ENCODE measurements at regions not wholly inside any gene's neighbourhood (a gene's known extent, or its start where the extent isn't known, plus 50 kb on each side); places are given as distances from the start of the nearest gene placed in this dataset.

DNA sequence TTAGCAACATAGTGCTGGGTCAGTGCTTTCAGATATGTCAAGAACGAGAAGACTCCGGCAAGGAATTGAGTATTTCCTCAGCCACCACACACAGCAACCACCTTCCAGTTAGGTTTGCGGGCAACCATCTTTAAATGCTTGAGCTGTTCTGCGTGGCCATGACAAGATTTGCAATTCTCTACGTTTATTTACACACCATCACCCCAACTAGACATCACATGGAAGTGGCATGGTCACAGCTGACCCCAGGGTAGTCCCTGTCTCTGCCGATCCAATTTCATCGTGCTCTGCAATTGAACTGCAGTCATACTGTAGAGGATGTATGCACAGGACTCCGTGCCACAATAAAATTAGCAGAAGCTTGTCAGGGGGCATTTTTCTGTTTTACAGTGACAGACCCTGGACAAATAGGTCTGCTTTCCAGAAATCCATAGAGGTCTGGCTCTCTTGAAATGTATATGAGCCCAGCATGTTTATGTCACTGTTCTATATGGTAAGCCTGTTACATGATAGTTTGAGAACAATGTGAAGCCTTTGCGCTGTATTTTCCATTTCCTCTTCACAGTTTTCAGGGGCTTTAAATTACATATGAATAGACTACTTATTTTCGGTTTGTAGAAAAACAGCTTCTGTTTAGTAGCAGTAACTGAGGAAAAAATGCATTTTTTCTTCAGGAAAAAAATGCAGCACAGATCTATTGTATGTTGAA, 605.2 kb downstream of the NR4A2 start:
- Histone ChIP-seq H3K4me3 (ENCODE audit: low read length in 2 of 2) (no peak overlapping the region), H2AFZ (ENCODE audit: low read length) (peak overlapping the region; percentile 47), H3K27me3 (ENCODE audit: control insufficient read depth in 3 of 3, insufficient read depth in 3 of 3, low read depth in 1 of 3, low read length in 3 of 3) (no peaks in the 10 kb centered on the region), H3K4me1 (ENCODE audit: control insufficient read depth in 2 of 2, insufficient read depth in 1 of 2, low read depth in 1 of 2, low read length in 2 of 2) (no peaks in the 10 kb centered on the region), H3K9me3 (replicated peaks in 1 of 2; ENCODE audit: control insufficient read depth in 2 of 2, insufficient read depth in 1 of 2, low read depth in 1 of 2, low read length in 2 of 2) (no peaks in the 10 kb centered on the region), H2BK15ac (ENCODE audit: low read length) (no peak overlapping the region), H3K9ac (ENCODE audit: low read depth, low read length, poor library complexity) (no peak overlapping the region), H3K23ac (ENCODE audit: low read depth, low read length, poor library complexity) (no peak overlapping the region), H2BK120ac (ENCODE audit: low read depth, low read length) (no peak overlapping the region), H3K4ac (ENCODE audit: low read length) (no peak overlapping the region), H4K8ac (ENCODE audit: low read depth, low read length) (no peak overlapping the region), H3K79me1 (ENCODE audit: low read depth, low read length) (no peaks in the 10 kb centered on the region), H3K4me2 (ENCODE audit: insufficient read depth, low read length, poor library complexity, severe bottlenecking) (no peak overlapping the region), H3K36me3 (replicated peaks in 1 of 2; ENCODE audit: control insufficient read depth in 2 of 2, insufficient read depth in 2 of 2, low read length in 2 of 2) (no peaks in the 10 kb centered on the region), H2BK5ac (ENCODE audit: low read length) (no peak overlapping the region), H3K27ac (replicated peaks; ENCODE audit: low read length) (no peak overlapping the region), H2AK5ac (ENCODE audit: low read depth, low read length) (no peak overlapping the region), H3K14ac (ENCODE audit: low read length) (no peak overlapping the region), H4K91ac (ENCODE audit: low read depth, low read length, poor library complexity) (no peak overlapping the region), H3K18ac (ENCODE audit: low read length) (no peak overlapping the region), H2BK12ac (ENCODE audit: low read length) (no peak overlapping the region)
- WGBS, 2 donors (ENCODE audit: extremely low coverage in 2 of 2, insufficient read length in 2 of 2, insufficient replicate concordance in 1 of 2), result no CpG with 5 or more reads among the region's 10 CpGs
- no peak for DNase-seq (ENCODE audit: low spot score)

DNA sequence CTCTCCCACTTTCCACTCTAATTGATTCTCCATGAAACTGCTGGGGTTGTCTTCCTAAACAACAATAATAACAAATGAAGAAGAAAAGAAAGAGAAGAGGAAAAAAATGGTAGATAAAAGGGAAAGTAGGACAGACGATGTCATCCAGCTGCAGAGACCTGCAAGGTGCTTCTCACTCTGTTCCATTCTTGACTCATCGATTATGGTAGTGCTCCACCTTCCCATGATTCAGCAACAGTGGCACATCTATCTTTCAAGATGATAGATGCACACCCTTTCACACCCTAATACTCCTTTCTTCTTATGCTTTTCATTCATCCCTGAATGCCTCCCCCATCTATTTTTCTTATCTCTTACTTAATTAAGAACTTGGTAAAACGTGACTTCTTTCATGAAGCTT, 610.2 kb downstream of the NR4A2 start:
- Histone ChIP-seq H2AK5ac (ENCODE audit: low read depth, low read length) (no peak overlapping the region), H3K79me1 (ENCODE audit: low read depth, low read length) (no peaks in the 10 kb centered on the region), H3K14ac (ENCODE audit: low read length) (no peak overlapping the region), H4K8ac (ENCODE audit: low read depth, low read length) (no peak overlapping the region), H4K91ac (ENCODE audit: low read depth, low read length, poor library complexity) (no peak overlapping the region), H3K23ac (ENCODE audit: low read depth, low read length, poor library complexity) (no peak overlapping the region), H3K36me3 (replicated peaks in 1 of 2; ENCODE audit: control insufficient read depth in 2 of 2, insufficient read depth in 2 of 2, low read length in 2 of 2) (no peaks in the 10 kb centered on the region), H2BK12ac (ENCODE audit: low read length) (no peak overlapping the region), H3K9ac (ENCODE audit: low read depth, low read length, poor library complexity) (no peak overlapping the region), H2BK15ac (ENCODE audit: low read length) (no peak overlapping the region), H3K9me3 (replicated peaks in 1 of 2; ENCODE audit: control insufficient read depth in 2 of 2, insufficient read depth in 1 of 2, low read depth in 1 of 2, low read length in 2 of 2) (no peaks in the 10 kb centered on the region), H2BK5ac (ENCODE audit: low read length) (no peak overlapping the region), H3K27ac (replicated peaks; ENCODE audit: low read length) (no peak overlapping the region), H3K4me3 (ENCODE audit: low read length in 2 of 2) (no peak overlapping the region), H3K18ac (ENCODE audit: low read length) (no peak overlapping the region), H3K4ac (ENCODE audit: low read length) (no peak overlapping the region), H2BK120ac (ENCODE audit: low read depth, low read length) (no peak overlapping the region), H3K4me1 (ENCODE audit: control insufficient read depth in 2 of 2, insufficient read depth in 1 of 2, low read depth in 1 of 2, low read length in 2 of 2) (no peaks in the 10 kb centered on the region), H3K4me2 (ENCODE audit: insufficient read depth, low read length, poor library complexity, severe bottlenecking) (no peak overlapping the region), H3K27me3 (ENCODE audit: control insufficient read depth in 3 of 3, insufficient read depth in 3 of 3, low read depth in 1 of 3, low read length in 3 of 3) (no peaks in the 10 kb centered on the region), H2AFZ (ENCODE audit: low read length) (no peak overlapping the region)
- no peak for DNase-seq (ENCODE audit: low spot score)
- WGBS, 2 donors (ENCODE audit: extremely low coverage in 2 of 2, insufficient read length in 2 of 2, insufficient replicate concordance in 1 of 2), result no CpG with 5 or more reads among the region's 3 CpGs

DNA sequence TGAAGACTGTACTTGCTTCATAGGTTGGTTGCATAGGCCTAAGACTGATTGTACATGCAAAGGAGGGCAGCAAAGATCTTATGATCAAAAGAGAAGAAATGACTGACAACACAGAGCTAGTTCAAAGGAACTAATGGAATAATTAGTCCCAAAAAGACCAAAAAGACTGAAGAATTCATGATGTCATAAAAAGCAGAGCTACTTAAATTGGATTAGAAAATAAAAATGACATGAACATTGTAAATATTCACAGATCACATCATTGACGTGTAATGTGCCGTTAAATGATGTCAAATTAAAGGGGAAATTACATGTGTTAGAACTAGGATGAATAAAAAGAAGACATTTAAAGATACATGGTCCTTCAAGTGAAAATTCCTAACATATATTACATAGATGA, 616.8 kb downstream of the NR4A2 start:
- WGBS, 2 donors (ENCODE audit: extremely low coverage in 2 of 2, insufficient read length in 2 of 2, insufficient replicate concordance in 1 of 2), result no CpG with 5 or more reads among the region's 2 CpGs

DNA sequence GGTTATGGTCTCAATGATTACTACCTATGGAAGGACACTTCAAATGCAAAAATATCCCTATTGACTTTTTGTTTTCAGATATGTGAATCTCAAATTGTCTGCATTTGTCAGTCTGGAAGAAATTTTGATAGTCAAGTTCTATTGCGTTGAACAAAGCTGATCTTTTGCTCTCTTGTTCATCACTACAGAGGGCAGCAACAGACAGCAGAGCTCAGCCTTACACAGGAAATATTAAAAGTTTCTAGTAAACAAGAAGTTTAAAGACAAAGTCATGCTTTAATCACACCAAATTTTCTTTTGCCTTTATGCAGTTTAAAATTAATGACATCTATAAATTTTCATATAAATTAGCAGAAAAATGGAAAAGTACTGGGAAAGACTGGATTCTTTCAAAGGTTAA, 617.5 kb downstream of the NR4A2 start:
- WGBS, 2 donors (ENCODE audit: extremely low coverage in 2 of 2, insufficient read length in 2 of 2, insufficient replicate concordance in 1 of 2), result no CpG with 5 or more reads among the region's 1 CpG
- DNase-seq (ENCODE audit: low spot score), result no peak

More for the DNA sequence above, 616.8 kb downstream of the NR4A2 start:
- Histone ChIP-seq H3K14ac (ENCODE audit: low read length) (no peak overlapping the region), H4K8ac (ENCODE audit: low read depth, low read length) (no peak overlapping the region), H3K4me3 (ENCODE audit: low read length in 2 of 2) (no peak overlapping the region), H3K4me2 (ENCODE audit: insufficient read depth, low read length, poor library complexity, severe bottlenecking) (no peak overlapping the region), H2BK120ac (ENCODE audit: low read depth, low read length) (no peak overlapping the region), H2BK15ac (ENCODE audit: low read length) (no peak overlapping the region), H2AK5ac (ENCODE audit: low read depth, low read length) (no peak overlapping the region), H3K18ac (ENCODE audit: low read length) (no peak overlapping the region), H3K79me1 (ENCODE audit: low read depth, low read length) (no peaks in the 10 kb centered on the region), H3K9ac (ENCODE audit: low read depth, low read length, poor library complexity) (no peak overlapping the region), H2BK12ac (ENCODE audit: low read length) (no peak overlapping the region), H3K23ac (ENCODE audit: low read depth, low read length, poor library complexity) (no peak overlapping the region), H3K27me3 (ENCODE audit: control insufficient read depth in 3 of 3, insufficient read depth in 3 of 3, low read depth in 1 of 3, low read length in 3 of 3) (no peaks in the 10 kb centered on the region), H3K36me3 (replicated peaks in 1 of 2; ENCODE audit: control insufficient read depth in 2 of 2, insufficient read depth in 2 of 2, low read length in 2 of 2) (no peaks in the 10 kb centered on the region), H3K4me1 (ENCODE audit: control insufficient read depth in 2 of 2, insufficient read depth in 1 of 2, low read depth in 1 of 2, low read length in 2 of 2) (no peaks in the 10 kb centered on the region), H2BK5ac (ENCODE audit: low read length) (no peak overlapping the region), H2AFZ (ENCODE audit: low read length) (no peak overlapping the region), H4K91ac (ENCODE audit: low read depth, low read length, poor library complexity) (no peak overlapping the region), H3K4ac (ENCODE audit: low read length) (no peak overlapping the region), H3K9me3 (replicated peaks in 1 of 2; ENCODE audit: control insufficient read depth in 2 of 2, insufficient read depth in 1 of 2, low read depth in 1 of 2, low read length in 2 of 2) (no peaks in the 10 kb centered on the region), H3K27ac (replicated peaks; ENCODE audit: low read length) (no peak overlapping the region)
- no peak for DNase-seq (ENCODE audit: low spot score)

More for the DNA sequence above, 617.5 kb downstream of the NR4A2 start:
- Histone ChIP-seq H3K14ac (ENCODE audit: low read length) (no peak overlapping the region), H4K8ac (ENCODE audit: low read depth, low read length) (no peak overlapping the region), H3K27ac (replicated peaks; ENCODE audit: low read length) (no peak overlapping the region), H3K4me2 (ENCODE audit: insufficient read depth, low read length, poor library complexity, severe bottlenecking) (no peak overlapping the region), H2BK5ac (ENCODE audit: low read length) (no peak overlapping the region), H3K9ac (ENCODE audit: low read depth, low read length, poor library complexity) (no peak overlapping the region), H3K79me1 (ENCODE audit: low read depth, low read length) (no peaks in the 10 kb centered on the region), H3K4me1 (ENCODE audit: control insufficient read depth in 2 of 2, insufficient read depth in 1 of 2, low read depth in 1 of 2, low read length in 2 of 2) (no peaks in the 10 kb centered on the region), H2AFZ (ENCODE audit: low read length) (no peak overlapping the region), H3K36me3 (replicated peaks in 1 of 2; ENCODE audit: control insufficient read depth in 2 of 2, insufficient read depth in 2 of 2, low read length in 2 of 2) (no peaks in the 10 kb centered on the region), H2BK12ac (ENCODE audit: low read length) (no peak overlapping the region), H3K4ac (ENCODE audit: low read length) (no peak overlapping the region), H3K18ac (ENCODE audit: low read length) (no peak overlapping the region), H2BK120ac (ENCODE audit: low read depth, low read length) (no peak overlapping the region), H3K4me3 (ENCODE audit: low read length in 2 of 2) (no peak overlapping the region), H3K23ac (ENCODE audit: low read depth, low read length, poor library complexity) (no peak overlapping the region), H3K27me3 (ENCODE audit: control insufficient read depth in 3 of 3, insufficient read depth in 3 of 3, low read depth in 1 of 3, low read length in 3 of 3) (no peaks in the 10 kb centered on the region), H2BK15ac (ENCODE audit: low read length) (no peak overlapping the region), H2AK5ac (ENCODE audit: low read depth, low read length) (no peak overlapping the region), H4K91ac (ENCODE audit: low read depth, low read length, poor library complexity) (no peak overlapping the region), H3K9me3 (replicated peaks in 1 of 2; ENCODE audit: control insufficient read depth in 2 of 2, insufficient read depth in 1 of 2, low read depth in 1 of 2, low read length in 2 of 2) (no peaks in the 10 kb centered on the region)

Measured in neuronal stem cell (in vitro differentiated cells).